KMS-11 (cell line): ENCODE measurements at regions not wholly inside any gene's neighbourhood (a gene's known extent, or its start where the extent isn't known, plus 50 kb on each side); places are given as distances from the start of the nearest gene placed in this dataset.

Source experiments
- H2AFZ ChIP-seq: fragments of 200-600 bp; sonication (generic); 2 replicates; pipeline ENCODE4 v1.6.1; 2016; ENCODE audit warnings: antibody characterized with exemption, mixed run types, low read depth
- H3K27ac ChIP-seq: fragments of 200-600 bp; sonication (generic); 2 replicates; pipeline ENCODE4 v1.6.1; 2016; ENCODE audit warnings: mild to moderate bottlenecking, mixed run types
- H3K27me3 ChIP-seq: fragments of 200-600 bp; sonication (generic); 2 replicates; pipeline ENCODE4 v1.6.1; 2017; ENCODE audit warnings: mild to moderate bottlenecking, low read depth, mixed run types, moderate library complexity; ENCODE audit not compliant: insufficient read depth
- H3K36me3 ChIP-seq: fragments of 200-600 bp; sonication (generic); 2 replicates; pipeline ENCODE4 v1.6.1; 2017; ENCODE audit warnings: mild to moderate bottlenecking, mixed run types; ENCODE audit not compliant: insufficient read depth
- H3K4me1 ChIP-seq: fragments of 200-600 bp; sonication (generic); 2 replicates; pipeline ENCODE4 v1.6.1; 2016; ENCODE audit warnings: mild to moderate bottlenecking, low read depth, mixed run types; ENCODE audit not compliant: poor library complexity, severe bottlenecking
- H3K4me2 ChIP-seq: fragments of 200-600 bp; sonication (generic); 2 replicates; pipeline ENCODE4 v1.7.0; 2016; ENCODE audit warnings: mild to moderate bottlenecking, mixed run types
- H3K4me3 ChIP-seq: fragments of 200-600 bp; sonication (generic); IDR thresholded peaks from 2 replicates; pipeline ENCODE4 v1.6.1; 2017; ENCODE audit warnings: low read depth, low read length, mixed read lengths; ENCODE audit not compliant: insufficient read depth
- H3K79me2 ChIP-seq: fragments of 200-600 bp; sonication (generic); 2 replicates; pipeline ENCODE4 v1.6.1; 2016; ENCODE audit warnings: low read depth, mixed run types; ENCODE audit not compliant: insufficient read depth
- H3K9ac ChIP-seq: fragments of 200-600 bp; sonication (generic); 2 replicates; pipeline ENCODE4 v1.6.1; 2016; ENCODE audit warnings: mild to moderate bottlenecking, mixed run types
- H4K20me1 ChIP-seq: fragments of 200-600 bp; sonication (generic); 2 replicates; pipeline ENCODE4 v1.6.1; 2016; ENCODE audit warnings: mild to moderate bottlenecking, mixed run types; ENCODE audit not compliant: insufficient read depth
- TF ChIP-seq, protein P1 (sequence below): fragments of 200-600 bp; sonication (generic); conservative IDR thresholded peaks from 2 replicates; pipeline ENCODE4 v1.6.1; 2017; ENCODE audit warnings: low read depth, mild to moderate bottlenecking, antibody characterized with exemption, low read length, moderate library complexity, mixed read lengths

GRCh38 chr18:72232644-72233043 is 311.5 kb downstream of the CBLN2 start:
- no peak overlapping the region for H3K27ac ChIP-seq
- no peak overlapping the region for H3K4me3 ChIP-seq
- H3K4me2 ChIP-seq = no peak overlapping the region
- no peaks in the 10 kb centered on the region for H4K20me1 ChIP-seq
- H3K27me3 ChIP-seq = no peaks in the 10 kb centered on the region
- no peak overlapping the region for H3K9ac ChIP-seq
- H3K4me1 ChIP-seq = no peaks in the 10 kb centered on the region
- H2AFZ ChIP-seq = no peak overlapping the region
- H3K36me3 ChIP-seq = no peaks in the 10 kb centered on the region
- no peaks in the 10 kb centered on the region for H3K79me2 ChIP-seq
- TF ChIP-seq, protein P1, sequence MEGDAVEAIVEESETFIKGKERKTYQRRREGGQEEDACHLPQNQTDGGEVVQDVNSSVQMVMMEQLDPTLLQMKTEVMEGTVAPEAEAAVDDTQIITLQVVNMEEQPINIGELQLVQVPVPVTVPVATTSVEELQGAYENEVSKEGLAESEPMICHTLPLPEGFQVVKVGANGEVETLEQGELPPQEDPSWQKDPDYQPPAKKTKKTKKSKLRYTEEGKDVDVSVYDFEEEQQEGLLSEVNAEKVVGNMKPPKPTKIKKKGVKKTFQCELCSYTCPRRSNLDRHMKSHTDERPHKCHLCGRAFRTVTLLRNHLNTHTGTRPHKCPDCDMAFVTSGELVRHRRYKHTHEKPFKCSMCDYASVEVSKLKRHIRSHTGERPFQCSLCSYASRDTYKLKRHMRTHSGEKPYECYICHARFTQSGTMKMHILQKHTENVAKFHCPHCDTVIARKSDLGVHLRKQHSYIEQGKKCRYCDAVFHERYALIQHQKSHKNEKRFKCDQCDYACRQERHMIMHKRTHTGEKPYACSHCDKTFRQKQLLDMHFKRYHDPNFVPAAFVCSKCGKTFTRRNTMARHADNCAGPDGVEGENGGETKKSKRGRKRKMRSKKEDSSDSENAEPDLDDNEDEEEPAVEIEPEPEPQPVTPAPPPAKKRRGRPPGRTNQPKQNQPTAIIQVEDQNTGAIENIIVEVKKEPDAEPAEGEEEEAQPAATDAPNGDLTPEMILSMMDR = no peak

DNA sequence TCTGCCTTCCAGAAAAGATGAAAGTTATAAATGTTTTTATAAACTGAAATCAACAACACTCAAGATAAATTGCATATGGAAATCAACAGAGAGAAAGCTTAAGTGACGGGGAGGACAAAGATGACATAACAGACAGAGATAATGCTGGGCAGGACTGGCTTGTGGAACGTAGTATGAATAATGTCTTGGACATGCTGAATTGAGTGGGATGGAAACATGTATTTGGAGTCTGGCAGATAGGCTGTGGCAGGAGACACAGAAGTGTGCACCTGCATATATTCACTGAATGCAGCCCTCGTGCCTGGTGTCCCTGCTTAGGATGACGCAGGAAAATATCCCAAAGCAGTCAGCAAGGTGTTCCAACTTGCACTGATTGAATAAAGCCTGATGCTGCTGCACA is 318.2 kb downstream of the CBLN2 start:
- no peak overlapping the region for H3K4me3 ChIP-seq
- H3K79me2 ChIP-seq = no peaks in the 10 kb centered on the region
- no peaks in the 10 kb centered on the region for H3K27me3 ChIP-seq
- H3K9ac ChIP-seq = no peak overlapping the region
- no peak overlapping the region for H2AFZ ChIP-seq
- no peaks in the 10 kb centered on the region for H3K36me3 ChIP-seq
- H3K4me2 ChIP-seq = no peak overlapping the region
- H4K20me1 ChIP-seq = no peaks in the 10 kb centered on the region
- H3K4me1 ChIP-seq = no peaks in the 10 kb centered on the region
- no peak overlapping the region for H3K27ac ChIP-seq
- TF ChIP-seq, protein P1 = no peak

GRCh38 chr18:72223733-72224132 is 320.4 kb downstream of the CBLN2 start:
- no peak overlapping the region for H3K9ac ChIP-seq
- no peaks in the 10 kb centered on the region for H3K27me3 ChIP-seq
- no peak overlapping the region for H3K4me2 ChIP-seq
- no peaks in the 10 kb centered on the region for H3K4me1 ChIP-seq
- no peak overlapping the region for H2AFZ ChIP-seq
- no peak overlapping the region for H3K27ac ChIP-seq
- H3K4me3 ChIP-seq = no peak overlapping the region
- H3K36me3 ChIP-seq = no peaks in the 10 kb centered on the region
- TF ChIP-seq, protein P1 = no peak
- H3K79me2 ChIP-seq = no peaks in the 10 kb centered on the region
- H4K20me1 ChIP-seq = no peaks in the 10 kb centered on the region

GRCh38 chr18:72208920-72209676 is 335.0 kb downstream of the CBLN2 start:
- TF ChIP-seq, protein P1 = no peak
- Histone ChIP-seq H2AFZ (no peak overlapping the region), H3K27me3 (no peaks in the 10 kb centered on the region), H3K4me3 (no peak overlapping the region), H3K27ac (no peak overlapping the region), H4K20me1 (no peaks in the 10 kb centered on the region), H3K4me2 (no peak overlapping the region), H3K36me3 (no peaks in the 10 kb centered on the region), H3K4me1 (no peaks in the 10 kb centered on the region), H3K9ac (no peak overlapping the region), H3K79me2 (no peaks in the 10 kb centered on the region)
